Lung microvascular endothelial cell (primary cell): ENCODE measurements at regions not wholly inside any gene's neighbourhood (a gene's known extent, or its start where the extent isn't known, plus 50 kb on each side); places are given as distances from the start of the nearest gene placed in this dataset.
"Not testable (repeated sequence)": the region's sequence is repeated elsewhere in the genome, so short reads cannot be mapped to it uniquely, and the experiment has no call there.

Experiments
- DNase-seq, 2 donors: peaks; one replicate each; pipeline versions ENCODE4 v3.0.0 to v3.0.0-alpha.2; 2010; ENCODE audit warnings: low read depth in 2 of 2

DNA sequence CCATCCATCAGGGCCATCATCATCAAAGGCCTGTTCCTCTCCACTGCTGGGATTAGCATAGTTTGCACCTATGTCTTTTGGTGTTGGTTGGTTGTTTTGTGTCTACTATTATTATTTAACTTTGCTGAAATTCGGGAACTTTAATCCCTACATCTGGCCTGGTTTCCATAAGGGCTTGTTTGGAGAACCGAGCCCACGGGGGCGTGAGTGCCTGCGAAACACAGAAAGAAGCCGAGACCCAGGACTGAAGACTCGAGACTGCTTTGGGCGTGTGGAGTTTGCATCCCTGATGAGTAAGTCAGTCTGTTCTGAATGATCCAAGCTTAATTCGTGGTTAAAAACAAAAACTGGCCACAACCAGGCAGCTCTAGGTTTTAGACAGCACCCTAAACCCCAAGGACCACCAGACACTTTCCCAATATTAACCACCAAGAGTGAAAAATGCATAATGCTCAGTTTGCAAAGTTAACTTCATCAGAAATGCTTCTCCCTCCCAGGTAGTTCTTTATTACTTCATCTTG, 195.6 kb downstream of the BCL2L11 start:
- not testable (repeated sequence) for DNase-seq

DNA sequence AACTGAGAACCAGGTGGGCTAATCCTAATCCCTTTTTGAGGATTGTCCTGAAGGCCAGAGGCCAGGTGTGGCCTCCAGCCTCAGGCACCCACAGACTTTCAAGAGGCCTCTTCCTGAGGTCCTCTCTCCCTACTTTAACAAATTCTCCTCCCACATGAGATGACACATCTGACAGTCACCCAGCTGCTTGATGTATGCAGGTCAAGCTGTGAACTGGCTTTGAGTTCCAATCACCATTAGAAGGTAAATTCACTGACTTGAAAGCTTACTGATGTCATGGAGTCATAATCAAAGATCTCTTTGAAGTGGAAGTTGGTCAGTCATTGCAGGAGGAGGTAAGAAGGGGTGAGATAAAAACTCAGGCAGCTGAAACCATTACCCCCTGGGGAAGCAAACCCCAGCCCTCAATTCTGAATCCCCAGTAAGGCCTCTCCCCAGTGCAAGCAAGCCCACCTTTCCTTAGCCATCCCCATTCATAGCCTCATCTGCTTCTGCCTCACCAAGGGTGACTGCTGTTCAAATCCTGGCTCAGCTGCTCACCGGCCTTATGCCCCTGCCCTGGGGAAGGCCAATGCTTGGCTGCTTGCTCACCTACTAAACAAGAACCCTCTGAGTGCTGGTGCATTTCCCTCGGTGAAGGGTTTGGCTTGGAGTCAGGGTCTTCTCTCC, 196.3 kb downstream of the BCL2L11 start:
- not testable (repeated sequence) for DNase-seq

- DNase-seq: not testable (repeated sequence)
Observed at GRCh38 chr2:111319552-111319951, 198.8 kb downstream of the BCL2L11 start.

- DNase-seq: not testable (repeated sequence)
Observed at GRCh38 chr2:111320264-111320663, 199.6 kb downstream of the BCL2L11 start.

DNA sequence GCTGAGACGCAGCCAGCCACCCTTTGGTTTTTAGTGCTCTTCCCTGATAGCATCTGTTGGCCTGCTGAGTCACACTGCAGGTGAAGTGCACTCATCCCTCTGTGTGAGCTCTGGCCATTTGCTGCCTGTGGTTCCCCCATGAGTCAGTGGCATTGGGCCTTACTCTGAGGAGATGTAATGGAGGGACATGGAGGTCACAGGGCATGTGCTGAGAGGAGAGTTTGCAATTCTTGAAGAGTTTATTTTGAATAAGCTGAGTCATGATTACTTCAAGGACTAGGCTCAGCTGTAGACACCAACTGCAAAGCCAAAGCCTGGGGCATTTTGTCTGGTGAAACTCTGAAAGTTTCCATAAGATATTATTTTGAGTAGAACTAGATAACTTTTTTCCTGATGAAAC, 200.3 kb downstream of the BCL2L11 start:
- DNase-seq: peak in 1 of 2 donors; percentile 78

DNA sequence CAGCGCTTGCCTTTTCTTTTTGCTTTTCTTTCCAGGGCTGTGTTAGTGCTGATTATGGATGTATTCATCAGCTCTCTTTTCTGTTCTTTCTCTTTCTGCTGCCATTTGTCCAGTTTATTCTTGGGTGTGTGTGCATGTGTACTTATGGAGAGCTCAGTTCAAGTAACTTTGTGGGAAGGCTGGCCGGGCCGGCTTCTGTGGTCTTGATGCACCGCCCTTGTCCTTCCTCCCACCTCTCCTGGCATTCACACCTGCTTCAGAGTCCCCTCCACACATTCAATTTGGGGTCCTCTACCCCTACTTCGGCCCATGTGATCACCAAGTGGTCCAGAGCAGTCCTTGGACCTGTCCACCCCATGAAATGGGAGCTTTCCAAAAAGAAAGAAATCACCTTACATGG, 202.7 kb downstream of the BCL2L11 start:
- DNase-seq: not testable (repeated sequence)

GRCh38 chr2:111327726-111328125, 207.0 kb downstream of the BCL2L11 start:
- not testable (repeated sequence) for DNase-seq

- not testable (repeated sequence) for DNase-seq
Observed at GRCh38 chr2:111329309-111329708, 208.6 kb downstream of the BCL2L11 start.

GRCh38 chr2:111331099-111331724, 210.5 kb downstream of the BCL2L11 start:
- not testable (repeated sequence) for DNase-seq

- DNase-seq: not testable (repeated sequence)
Observed at GRCh38 chr2:111335220-111335907, 214.7 kb downstream of the BCL2L11 start.

GRCh38 chr2:111338474-111338873, 217.8 kb downstream of the BCL2L11 start:
- DNase-seq: not testable (repeated sequence)

DNA sequence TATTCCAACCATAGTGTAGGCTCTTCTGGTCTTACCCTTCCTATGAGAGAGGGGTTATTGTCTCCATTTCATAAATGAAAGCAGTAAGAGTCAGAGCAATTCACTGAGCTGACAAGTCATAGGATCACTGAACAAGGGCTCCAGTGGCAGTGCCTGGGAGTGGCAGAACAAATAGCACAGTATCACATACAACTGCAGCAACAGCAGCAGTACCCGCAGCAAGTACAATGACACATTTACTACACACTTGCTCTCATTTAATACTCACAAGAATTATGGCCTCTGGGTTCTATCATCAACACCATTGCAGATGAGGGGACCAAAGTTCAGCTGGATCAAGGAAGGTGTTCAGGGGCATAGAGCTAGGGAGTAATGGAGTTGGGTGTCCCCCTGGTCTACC, 218.8 kb downstream of the BCL2L11 start:
- DNase-seq: not testable (repeated sequence)

DNA sequence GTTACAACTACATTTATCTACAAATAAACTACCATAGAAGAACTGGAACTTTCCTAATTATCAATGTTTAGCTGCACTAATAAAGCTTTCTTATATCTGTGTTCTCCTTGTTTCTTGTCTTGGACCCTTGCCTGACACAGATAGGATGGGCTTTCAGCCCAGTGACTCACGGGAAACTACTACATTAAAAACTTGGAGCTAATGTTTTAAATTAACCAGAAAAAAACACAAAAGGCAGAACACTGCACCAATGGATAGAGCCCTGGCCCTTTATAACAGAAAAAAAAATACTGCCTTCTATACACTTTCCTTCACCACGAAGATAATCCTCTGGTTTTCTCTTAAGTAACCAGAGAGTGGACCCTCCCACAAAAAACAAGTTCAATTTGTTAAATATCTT, 223.9 kb downstream of the BCL2L11 start:
- DNase-seq: not testable (repeated sequence)

DNA sequence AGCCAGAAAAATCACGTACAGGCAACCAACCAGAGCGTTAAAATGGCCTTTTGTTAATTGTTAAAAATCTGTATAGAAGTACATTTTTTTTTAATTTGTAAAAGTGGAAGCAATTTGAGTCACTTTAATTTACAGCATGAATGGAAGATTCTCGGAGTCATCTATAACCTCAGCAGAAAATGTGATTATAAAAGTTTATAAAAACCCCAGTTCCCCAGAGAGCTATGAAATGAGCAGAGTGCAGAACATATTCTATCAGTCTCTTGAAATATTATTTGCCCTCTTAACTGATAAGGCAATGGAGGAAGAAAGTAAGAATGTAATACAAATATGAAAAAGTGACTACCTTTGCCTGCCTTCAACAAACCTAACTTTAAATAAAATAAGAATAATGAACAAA, 224.7 kb downstream of the BCL2L11 start:
- not testable (repeated sequence) for DNase-seq

GRCh38 chr2:111346018-111346930, 225.6 kb downstream of the BCL2L11 start:
- DNase-seq: peak; percentile 63 to 76

DNA sequence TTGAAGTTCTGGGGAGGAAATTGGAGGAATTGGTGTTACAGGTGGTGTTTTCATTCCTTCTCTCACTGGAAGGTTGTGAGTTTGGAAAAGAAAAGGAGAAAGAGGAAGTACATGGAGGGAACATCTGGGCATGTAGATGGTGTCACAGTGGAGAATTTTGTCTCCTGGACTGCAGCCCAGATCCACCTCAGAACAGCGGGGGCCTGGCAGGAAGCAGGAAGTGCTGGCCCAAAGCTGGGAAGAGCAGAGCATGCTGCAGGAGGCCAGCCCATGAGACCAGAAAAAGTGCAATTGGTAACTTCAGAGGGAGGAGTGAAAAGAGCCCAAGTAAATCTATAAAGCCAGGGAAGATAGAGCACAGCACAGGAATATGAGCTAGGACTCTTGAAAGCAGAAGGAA, 227.0 kb downstream of the BCL2L11 start:
- not testable (repeated sequence) for DNase-seq

DNA sequence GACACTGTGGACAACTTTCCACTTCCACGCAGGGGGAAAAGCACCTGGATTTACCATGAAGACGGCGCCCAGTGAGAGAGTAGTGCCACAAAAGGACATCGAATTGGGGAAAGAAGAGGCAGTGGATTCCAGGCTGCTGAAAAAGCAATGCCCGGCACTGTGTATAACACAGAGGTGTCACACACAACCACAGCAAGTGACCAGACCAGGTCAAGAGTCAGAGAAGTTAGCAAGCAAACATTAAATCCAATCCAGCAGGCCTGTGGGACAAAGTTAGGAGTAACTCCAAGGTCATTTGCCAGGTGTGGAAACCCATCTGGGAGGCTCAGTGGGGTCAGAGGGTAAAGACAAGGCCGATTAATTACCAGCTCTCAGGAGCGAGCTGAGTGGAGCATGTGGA, 227.6 kb downstream of the BCL2L11 start:
- not testable (repeated sequence) for DNase-seq

DNA sequence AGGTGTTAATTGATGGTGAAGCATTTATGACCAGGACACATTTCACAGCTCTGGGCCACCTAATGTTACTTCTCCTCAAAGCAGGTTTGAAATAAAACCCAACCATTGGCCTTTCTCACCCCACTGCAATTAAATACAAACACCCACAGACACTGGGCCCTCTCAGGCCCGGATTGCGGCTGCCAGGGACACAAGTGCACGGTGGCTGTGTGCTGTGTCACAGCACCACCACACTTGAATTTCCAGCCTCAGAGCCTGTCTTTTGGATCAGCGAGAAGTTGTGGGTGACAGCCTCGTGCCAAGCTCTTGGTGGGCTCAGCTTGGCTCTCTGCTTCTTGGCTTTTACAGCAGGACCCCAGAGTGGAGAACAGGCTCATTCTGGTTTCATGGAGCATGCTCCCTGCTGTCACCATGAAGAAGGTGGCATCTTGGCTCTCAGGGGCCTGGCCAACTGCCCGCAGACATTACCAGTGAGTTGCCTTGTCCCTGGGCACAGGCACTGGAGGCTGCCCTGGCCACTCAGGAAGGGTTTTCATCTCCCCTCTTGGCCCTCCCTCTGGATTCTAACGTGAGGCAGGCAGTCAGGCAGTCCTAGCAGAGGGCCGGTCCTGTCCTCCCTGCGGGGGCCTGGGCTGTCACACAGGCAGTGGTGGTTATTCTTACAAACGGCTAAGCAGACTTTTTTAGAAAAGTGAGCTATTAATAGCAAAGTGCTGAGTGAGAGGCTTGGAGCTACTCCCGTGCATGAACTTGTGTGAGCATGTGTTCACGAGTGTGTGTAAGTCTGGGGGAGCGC, 234.5 kb downstream of the BCL2L11 start:
- peak in 1 of 2 donors; percentile 0 for DNase-seq

- not testable (repeated sequence) for DNase-seq
Observed at GRCh38 chr2:111355823-111356511, 235.3 kb downstream of the BCL2L11 start.
